Thyroid gland (tissue), 4 donors: ENCODE measurements at regions not wholly inside any gene's neighbourhood (a gene's known extent, or its start where the extent isn't known, plus 50 kb on each side); places are given as distances from the start of the nearest gene placed in this dataset.

Experiments used
- DNase-seq, 2 donors: peaks; one replicate each; pipeline ENCODE4 v3.0.0-alpha.2; 2019
- H3K27ac ChIP-seq, 3 donors: fragments of 200-600 bp; sonication (generic); 1 replicate in 2 of 3; 2 replicates in 1 of 3; pipeline ENCODE4 v1.5.1; 2016 to 2019; ENCODE audit warnings: mild to moderate bottlenecking in 1 of 3, moderate library complexity in 1 of 3
- H3K27me3 ChIP-seq: fragments of 200-600 bp; sonication (generic); one replicate; pipeline ENCODE4 v1.5.1; 2019
- H3K36me3 ChIP-seq, 2 donors: fragments of 200-600 bp; sonication (generic); one replicate each; pipeline ENCODE4 v1.5.1; 2016 to 2019
- H3K4me1 ChIP-seq, 2 donors: fragments of 200-600 bp; sonication (generic); one replicate each; pipeline ENCODE4 v1.5.1; 2017 to 2019
- H3K4me3 ChIP-seq, 3 donors: fragments of 200-600 bp; sonication (generic); replicated peaks in 1 of 3; 1 replicate in 2 of 3; 2 replicates in 1 of 3; pipeline ENCODE4 v1.5.1; 2016; ENCODE audit warnings: mild to moderate bottlenecking in 1 of 3
- H3K9me3 ChIP-seq: fragments of 200-600 bp; sonication (generic); one replicate; pipeline ENCODE4 v1.5.1; 2017
- POLR2A ChIP-seq, 2 donors: fragments of 450-650 bp; IDR thresholded peaks; one replicate each; pipeline ENCODE4 v1.6.1; 2017; ENCODE audit warnings: antibody characterized with exemption in 2 of 2, mild to moderate bottlenecking in 2 of 2, moderate library complexity in 1 of 2
- WGBS, 2 donors: methylation state at CpG; one replicate each; pipeline ENCODE4 v1.1.5; 2017; 5-methylcytosine and 5-hydroxymethylcytosine counted together
- intact Hi-C: fragments of 100-400 bp; cut with DNase I; formaldehyde crosslinking; loops from one replicate; pipeline ENCODE4 v1.15.1; 2023
- TF ChIP-seq, protein P1 (sequence below), 6 experiments: fragments of 200-600 bp in 3 of 6; fragments of 450-650 bp in 3 of 6; sonication (generic) in 3 of 6; IDR thresholded peaks; one replicate each; pipeline ENCODE4 v1.5.1; 2016 to 2019; ENCODE audit warnings: antibody characterized with exemption in 6 of 6, mild to moderate bottlenecking in 2 of 6, inconsistent platforms in 1 of 6, moderate library complexity in 1 of 6

DNA sequence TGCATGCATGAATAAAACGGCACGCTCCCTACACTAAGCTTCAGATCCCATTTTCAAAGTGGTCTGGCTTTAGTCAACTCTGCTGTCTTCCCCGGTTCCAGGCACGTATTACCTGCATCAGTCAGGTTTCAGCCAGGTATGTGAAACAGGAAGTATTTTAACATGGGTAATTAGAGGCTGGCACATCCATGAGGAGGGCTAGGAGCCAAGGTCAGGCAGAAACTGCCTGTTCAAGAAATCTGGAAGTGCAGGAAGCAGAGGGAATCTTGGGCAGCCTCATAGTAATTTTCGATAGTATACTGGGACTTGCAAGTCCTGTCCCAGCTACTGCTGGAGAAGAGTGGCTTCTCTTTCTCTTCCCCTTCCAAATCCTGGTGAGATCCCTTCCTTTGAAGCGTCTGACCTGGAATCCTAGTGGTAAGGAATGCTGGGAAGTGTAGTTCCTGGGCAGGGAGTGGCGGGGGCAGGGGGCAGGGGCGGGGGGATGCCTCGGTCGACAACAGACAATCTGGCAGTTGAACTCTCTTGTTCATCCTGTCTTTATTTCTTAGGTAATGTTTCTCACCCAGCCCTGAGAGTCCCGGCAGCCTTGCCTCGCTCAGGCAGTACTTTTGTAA, 403.1 kb downstream of the TLE4 start:
- Histone ChIP-seq H3K4me1 (no peaks in the 10 kb centered on the region), H3K27ac (no peak overlapping the region), H3K27me3 (no peaks in the 10 kb centered on the region), H3K9me3 (no peaks in the 10 kb centered on the region), H3K4me3 (no peak overlapping the region), H3K36me3 (no peaks in the 10 kb centered on the region)
- WGBS, 2 donors, result 75 to 80% methylated on average over 12 of the region's 12 CpGs
- TF ChIP-seq POLR2A (IDR thresholded peaks at IDR 0.05), result no peak
- TF ChIP-seq, protein P1, sequence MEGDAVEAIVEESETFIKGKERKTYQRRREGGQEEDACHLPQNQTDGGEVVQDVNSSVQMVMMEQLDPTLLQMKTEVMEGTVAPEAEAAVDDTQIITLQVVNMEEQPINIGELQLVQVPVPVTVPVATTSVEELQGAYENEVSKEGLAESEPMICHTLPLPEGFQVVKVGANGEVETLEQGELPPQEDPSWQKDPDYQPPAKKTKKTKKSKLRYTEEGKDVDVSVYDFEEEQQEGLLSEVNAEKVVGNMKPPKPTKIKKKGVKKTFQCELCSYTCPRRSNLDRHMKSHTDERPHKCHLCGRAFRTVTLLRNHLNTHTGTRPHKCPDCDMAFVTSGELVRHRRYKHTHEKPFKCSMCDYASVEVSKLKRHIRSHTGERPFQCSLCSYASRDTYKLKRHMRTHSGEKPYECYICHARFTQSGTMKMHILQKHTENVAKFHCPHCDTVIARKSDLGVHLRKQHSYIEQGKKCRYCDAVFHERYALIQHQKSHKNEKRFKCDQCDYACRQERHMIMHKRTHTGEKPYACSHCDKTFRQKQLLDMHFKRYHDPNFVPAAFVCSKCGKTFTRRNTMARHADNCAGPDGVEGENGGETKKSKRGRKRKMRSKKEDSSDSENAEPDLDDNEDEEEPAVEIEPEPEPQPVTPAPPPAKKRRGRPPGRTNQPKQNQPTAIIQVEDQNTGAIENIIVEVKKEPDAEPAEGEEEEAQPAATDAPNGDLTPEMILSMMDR (IDR thresholded peaks at IDR 0.05), result no peak
- intact Hi-C loops, result no loop called here
- DNase-seq, result no peak

DNA sequence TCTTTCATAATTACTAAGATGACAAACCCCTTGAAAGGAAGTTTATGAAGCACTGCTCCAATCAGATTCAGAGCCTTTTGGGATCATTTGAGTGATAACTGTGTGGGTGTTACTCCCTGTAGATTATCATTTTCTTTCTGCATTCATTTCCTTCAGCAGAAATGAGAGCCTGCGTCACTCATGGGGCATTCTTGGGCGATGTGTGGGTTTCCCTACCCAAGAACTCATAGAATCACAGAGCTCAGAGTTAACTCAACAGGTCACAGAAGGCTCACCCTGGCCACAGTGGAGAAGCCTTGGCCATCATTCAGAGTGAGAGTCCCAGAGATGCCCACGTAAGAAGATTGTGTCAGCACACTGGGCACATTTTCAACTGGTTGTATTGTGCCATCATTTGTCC, 401.9 kb downstream of the TLE4 start:
- Histone ChIP-seq H3K4me3 (no peak overlapping the region), H3K4me1 (no peaks in the 10 kb centered on the region), H3K9me3 (no peaks in the 10 kb centered on the region), H3K27ac (no peak overlapping the region), H3K36me3 (no peaks in the 10 kb centered on the region), H3K27me3 (no peaks in the 10 kb centered on the region)
- WGBS, 2 donors, result 90 to 91% methylated on average over 3 of the region's 3 CpGs
- no peak for TF ChIP-seq POLR2A (IDR thresholded peaks at IDR 0.05)
- TF ChIP-seq, protein P1 (IDR thresholded peaks at IDR 0.05), result no peak
- intact Hi-C loops, result no loop called here
- no peak for DNase-seq

DNA sequence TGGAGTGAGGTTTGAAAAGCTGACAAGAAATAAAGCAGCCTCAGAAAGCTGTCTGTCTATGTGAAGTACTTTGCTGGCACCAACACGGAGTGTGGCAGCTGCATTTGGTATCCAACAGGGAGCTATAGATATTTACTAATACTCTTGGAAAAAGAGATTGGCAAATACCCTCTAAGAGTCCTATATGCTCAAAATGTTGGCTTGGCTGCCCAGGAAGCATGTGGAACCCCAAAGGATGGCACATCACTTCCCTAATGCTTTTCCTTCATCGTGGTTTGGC, 398.3 kb downstream of the TLE4 start:
- DNase-seq, result no peak
- TF ChIP-seq, protein P1 (IDR thresholded peaks at IDR 0.05), result no peak
- no peak for TF ChIP-seq POLR2A (IDR thresholded peaks at IDR 0.05)
- no peaks in the 10 kb centered on the region for H3K4me1 ChIP-seq
- no peaks in the 10 kb centered on the region for H3K9me3 ChIP-seq
- no peaks in the 10 kb centered on the region for H3K27me3 ChIP-seq
- no peak overlapping the region for H3K4me3 ChIP-seq
- no peak overlapping the region for H3K27ac ChIP-seq
- intact Hi-C loops, result no loop called here
- no peaks in the 10 kb centered on the region for H3K36me3 ChIP-seq
- 92 to 93% methylated on average over 2 of the region's 2 CpGs for WGBS, 2 donors

DNA sequence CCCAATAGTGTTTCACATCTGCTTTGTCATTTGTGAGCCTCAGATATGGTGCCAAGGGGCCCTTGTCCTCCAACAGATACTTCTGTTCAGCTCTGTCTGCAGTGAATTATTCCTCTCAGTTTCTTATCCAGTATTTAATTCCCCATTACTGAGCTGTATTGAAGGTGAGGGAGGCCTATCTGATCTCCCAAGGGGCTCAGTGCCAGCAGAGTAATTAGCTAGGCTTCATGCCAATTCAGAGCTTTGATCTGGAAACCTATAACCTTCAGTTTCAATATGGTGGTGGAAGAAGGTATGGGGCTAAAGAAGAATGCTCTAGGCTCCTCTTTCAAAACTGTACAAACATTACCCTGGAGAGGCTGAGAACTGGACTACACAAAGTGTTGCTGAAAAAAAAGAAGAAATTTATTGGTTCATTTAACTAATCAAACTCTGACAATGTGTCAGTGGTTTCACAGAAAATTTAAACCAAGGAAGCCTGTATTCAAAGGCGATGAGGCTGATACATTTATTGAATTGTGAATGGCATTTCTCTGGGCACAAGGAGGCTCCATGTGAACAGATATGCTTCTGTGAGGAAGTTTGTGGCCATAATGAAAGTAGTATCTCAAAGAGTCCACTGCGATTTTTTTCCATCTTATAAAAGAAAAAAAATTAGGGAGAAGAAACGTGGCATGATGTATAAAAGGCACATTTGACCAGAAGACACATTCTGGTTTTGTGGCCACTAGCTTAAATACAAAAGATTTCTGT, 397.8 kb downstream of the TLE4 start:
- H3K4me1 ChIP-seq, result no peaks in the 10 kb centered on the region
- H3K9me3 ChIP-seq, result no peaks in the 10 kb centered on the region
- no peak for TF ChIP-seq POLR2A (IDR thresholded peaks at IDR 0.05)
- TF ChIP-seq, protein P1 (IDR thresholded peaks at IDR 0.05), result no peak
- H3K36me3 ChIP-seq, result no peaks in the 10 kb centered on the region
- H3K4me3 ChIP-seq, result no peak overlapping the region
- H3K27me3 ChIP-seq, result no peaks in the 10 kb centered on the region
- no peak for DNase-seq
- no peak overlapping the region for H3K27ac ChIP-seq
- intact Hi-C loops, result no loop called here
- 93 to 94% methylated on average over 3 of the region's 3 CpGs for WGBS, 2 donors

DNA sequence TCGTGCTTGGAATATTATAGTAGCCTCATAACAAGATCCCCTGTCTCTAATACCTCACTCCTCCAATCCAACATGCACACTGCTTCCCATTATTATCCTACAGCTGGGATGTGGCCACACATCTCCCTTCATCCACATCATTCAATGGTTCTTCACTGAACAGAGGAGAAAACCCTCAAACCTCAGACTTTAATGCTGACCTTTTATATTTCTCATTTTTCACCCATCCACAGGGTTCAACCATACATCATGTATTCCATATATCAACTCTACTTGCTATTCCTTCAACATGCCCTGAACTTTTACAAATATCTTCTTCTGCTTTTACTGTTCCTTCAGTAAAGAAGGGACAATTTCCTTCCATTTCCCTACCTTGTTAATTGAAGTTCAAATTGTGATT, 396.8 kb downstream of the TLE4 start:
- intact Hi-C loops, result no loop called here
- TF ChIP-seq POLR2A (IDR thresholded peaks at IDR 0.05), result no peak
- TF ChIP-seq, protein P1 (IDR thresholded peaks at IDR 0.05), result no peak
- Histone ChIP-seq H3K4me1 (no peaks in the 10 kb centered on the region), H3K36me3 (no peaks in the 10 kb centered on the region), H3K9me3 (no peaks in the 10 kb centered on the region), H3K27ac (no peak overlapping the region), H3K27me3 (no peaks in the 10 kb centered on the region), H3K4me3 (no peak overlapping the region)
- WGBS, 2 donors, result 86 to 89% methylated on average over 1 of the region's 1 CpG
- DNase-seq, result no peak
